ENCODE measurements at regions not wholly inside any gene's neighbourhood (a gene's known extent, or its start where the extent isn't known, plus 50 kb on each side); places are given as distances from the start of the nearest gene placed in this dataset.
"Not testable (repeated sequence)": the region's sequence is repeated elsewhere in the genome, so short reads cannot be mapped to it uniquely, and the experiment has no call there.

GRCh38 chr3:40908612-40909011 lies 290.7 kb upstream of the CTNNB1 start:
- DNase-seq = no peak

- no peak for DNase-seq
These were observed 288.0 kb upstream of the CTNNB1 start for GRCh38 chr3:40911264-40911663.

- no peak for DNase-seq
These were observed 287.4 kb upstream of the CTNNB1 start for GRCh38 chr3:40911928-40912327.

- no peak for DNase-seq
These were observed 286.8 kb upstream of the CTNNB1 start for GRCh38 chr3:40912461-40912860.

- no peak for DNase-seq
These were observed 286.1 kb upstream of the CTNNB1 start for GRCh38 chr3:40913192-40913591.

- no peak for DNase-seq
These were observed 285.7 kb upstream of the CTNNB1 start for GRCh38 chr3:40913641-40914040.

GRCh38 chr3:40914475-40914874 lies 284.8 kb upstream of the CTNNB1 start:
- DNase-seq = no peak

- DNase-seq = no peak
These were observed 283.9 kb upstream of the CTNNB1 start for GRCh38 chr3:40915346-40915865.

GRCh38 chr3:40920041-40920440 lies 279.3 kb upstream of the CTNNB1 start:
- DNase-seq = no peak

GRCh38 chr3:40921251-40921650 lies 278.1 kb upstream of the CTNNB1 start:
- DNase-seq = no peak

GRCh38 chr3:40923143-40923542 lies 276.2 kb upstream of the CTNNB1 start:
- DNase-seq = no peak

GRCh38 chr3:40923651-40924050 lies 275.7 kb upstream of the CTNNB1 start:
- no peak for DNase-seq

- DNase-seq = no peak
These were observed 274.7 kb upstream of the CTNNB1 start for GRCh38 chr3:40924559-40925141.

- DNase-seq = no peak
These were observed 274.1 kb upstream of the CTNNB1 start for GRCh38 chr3:40925231-40925630.

GRCh38 chr3:40930131-40930538 lies 269.2 kb upstream of the CTNNB1 start:
- DNase-seq = no peak

GRCh38 chr3:40930756-40931155 lies 268.5 kb upstream of the CTNNB1 start:
- no peak for DNase-seq

- no peak for DNase-seq
These were observed 260.7 kb upstream of the CTNNB1 start for GRCh38 chr3:40938591-40938990.

- no peak for DNase-seq
These were observed 260.1 kb upstream of the CTNNB1 start for GRCh38 chr3:40939030-40939740.

- no peak for DNase-seq
These were observed 259.6 kb upstream of the CTNNB1 start for GRCh38 chr3:40939741-40940130.

- DNase-seq = no peak
These were observed 258.7 kb upstream of the CTNNB1 start for GRCh38 chr3:40940651-40941050.

- DNase-seq = not testable (repeated sequence)
These were observed 252.3 kb upstream of the CTNNB1 start for GRCh38 chr3:40947022-40947421.

GRCh38 chr3:40949347-40949746 lies 250.0 kb upstream of the CTNNB1 start:
- DNase-seq = not testable (repeated sequence)

- no peak for DNase-seq
These were observed 247.7 kb upstream of the CTNNB1 start for GRCh38 chr3:40951636-40952035.

- no peak for DNase-seq
These were observed 238.0 kb upstream of the CTNNB1 start for GRCh38 chr3:40961104-40961857.
